ENCODE measurements at regions not wholly inside any gene's neighbourhood (a gene's known extent, or its start where the extent isn't known, plus 50 kb on each side); places are given as distances from the start of the nearest gene placed in this dataset.

- no peak for DNase-seq
- H3K36me3 ChIP-seq: no peaks in the 10 kb centered on the region
- no peak for TF ChIP-seq CTCF (IDR thresholded peaks at IDR 0.05; ENCODE audit: low read depth, low read length)
Observed at GRCh38 chr12:67077617-67078016, 191.5 kb upstream of the CAND1 start.

GRCh38 chr12:67078957-67079356, 190.2 kb upstream of the CAND1 start:
- TF ChIP-seq CTCF (IDR thresholded peaks at IDR 0.05; ENCODE audit: low read depth, low read length): no peak

More at GRCh38 chr12:67077617-67078016, 191.5 kb upstream of the CAND1 start:
- Histone ChIP-seq H3K4me3 (ENCODE audit: low read depth, low read length) (no peak overlapping the region), H3K4me1 (no peaks in the 10 kb centered on the region), H3K27me3 (no peaks in the 10 kb centered on the region), H3K9me3 (no peaks in the 10 kb centered on the region)

GRCh38 chr12:67080637-67081036, 188.5 kb upstream of the CAND1 start:
- Histone ChIP-seq H3K4me1 (no peaks in the 10 kb centered on the region), H3K4me3 (ENCODE audit: low read depth, low read length) (no peak overlapping the region), H3K27me3 (no peaks in the 10 kb centered on the region), H3K9me3 (no peaks in the 10 kb centered on the region), H3K36me3 (no peaks in the 10 kb centered on the region)
- TF ChIP-seq CTCF (IDR thresholded peaks at IDR 0.05; ENCODE audit: low read depth, low read length): no peak
- no peak for DNase-seq

More at GRCh38 chr12:67078957-67079356, 190.2 kb upstream of the CAND1 start:
- no peaks in the 10 kb centered on the region for H3K9me3 ChIP-seq
- no peaks in the 10 kb centered on the region for H3K4me1 ChIP-seq
- no peaks in the 10 kb centered on the region for H3K27me3 ChIP-seq
- H3K4me3 ChIP-seq (ENCODE audit: low read depth, low read length): no peak overlapping the region
- H3K36me3 ChIP-seq: no peaks in the 10 kb centered on the region
- DNase-seq: no peak

- no peaks in the 10 kb centered on the region for H3K27me3 ChIP-seq
- no peak for DNase-seq
- H3K4me1 ChIP-seq: no peaks in the 10 kb centered on the region
- H3K4me3 ChIP-seq (ENCODE audit: low read depth, low read length): no peak overlapping the region
- TF ChIP-seq CTCF (IDR thresholded peaks at IDR 0.05; ENCODE audit: low read depth, low read length): no peak
- no peaks in the 10 kb centered on the region for H3K36me3 ChIP-seq
- no peaks in the 10 kb centered on the region for H3K9me3 ChIP-seq
Observed at GRCh38 chr12:67082221-67082620, 186.9 kb upstream of the CAND1 start.

GRCh38 chr12:67085699-67086098, 183.5 kb upstream of the CAND1 start:
- no peak for TF ChIP-seq CTCF (IDR thresholded peaks at IDR 0.05; ENCODE audit: low read depth, low read length)
- Histone ChIP-seq H3K4me1 (no peaks in the 10 kb centered on the region), H3K9me3 (no peaks in the 10 kb centered on the region), H3K27me3 (no peaks in the 10 kb centered on the region), H3K36me3 (no peaks in the 10 kb centered on the region), H3K4me3 (ENCODE audit: low read depth, low read length) (no peak overlapping the region)
- no peak for DNase-seq

- H3K4me1 ChIP-seq: no peaks in the 10 kb centered on the region
- H3K4me3 ChIP-seq (ENCODE audit: low read depth, low read length): no peak overlapping the region
- no peaks in the 10 kb centered on the region for H3K27me3 ChIP-seq
- no peaks in the 10 kb centered on the region for H3K36me3 ChIP-seq
- no peak for TF ChIP-seq CTCF (IDR thresholded peaks at IDR 0.05; ENCODE audit: low read depth, low read length)
- no peaks in the 10 kb centered on the region for H3K9me3 ChIP-seq
- DNase-seq: no peak
Observed at GRCh38 chr12:67086116-67086515, 183.0 kb upstream of the CAND1 start.
